H9 (cell line): ENCODE measurements at regions not wholly inside any gene's neighbourhood (a gene's known extent, or its start where the extent isn't known, plus 50 kb on each side); places are given as distances from the start of the nearest gene placed in this dataset.

Experiments used
- DNase-seq: peaks from one replicate; pipeline ENCODE4 v3.0.0-alpha.2; 2017
- H2AFZ ChIP-seq: one replicate; pipeline ENCODE4 v1.6.1; 2013; ENCODE audit warnings: mild to moderate bottlenecking, low read length, control low read depth, moderate library complexity
- H2AK5ac ChIP-seq: 2 replicates; pipeline ENCODE4 v1.6.1; 2013; ENCODE audit warnings: low read length, control low read depth, mixed read lengths; ENCODE audit not compliant: insufficient read length
- H2BK120ac ChIP-seq: one replicate; pipeline ENCODE4 v1.6.1; 2013; ENCODE audit warnings: low read depth, mild to moderate bottlenecking, low read length, control low read depth, inconsistent platforms; ENCODE audit not compliant: poor library complexity, severe bottlenecking
- H2BK12ac ChIP-seq: 2 replicates; pipeline ENCODE4 v1.6.1; 2013; ENCODE audit warnings: low read length, control low read depth, mixed read lengths, low read depth; ENCODE audit not compliant: insufficient read length
- H2BK15ac ChIP-seq: 2 replicates; pipeline ENCODE4 v1.6.1; 2013; ENCODE audit warnings: low read depth, low read length, control low read depth
- H2BK20ac ChIP-seq: one replicate; pipeline ENCODE4 v1.6.1; 2013; ENCODE audit warnings: low read depth, mild to moderate bottlenecking, low read length, control low read depth, inconsistent platforms; ENCODE audit not compliant: poor library complexity, severe bottlenecking
- H2BK5ac ChIP-seq: 2 replicates; pipeline ENCODE4 v1.6.1; 2013; ENCODE audit warnings: low read length, control low read depth, mixed read lengths; ENCODE audit not compliant: insufficient read length
- H3K14ac ChIP-seq: 2 replicates; pipeline ENCODE4 v1.6.1; 2013; ENCODE audit warnings: low read length, control low read depth; ENCODE audit not compliant: insufficient read depth
- H3K18ac ChIP-seq: 2 replicates; pipeline ENCODE4 v1.6.1; 2013; ENCODE audit warnings: low read depth, mild to moderate bottlenecking, mixed read lengths, low read length, control low read depth; ENCODE audit not compliant: insufficient read length
- H3K23ac ChIP-seq: 2 replicates; pipeline ENCODE4 v1.6.1; 2013; ENCODE audit warnings: low read length, control low read depth, mixed read lengths, low read depth; ENCODE audit not compliant: insufficient read length
- H3K23me2 ChIP-seq: 2 replicates; pipeline ENCODE4 v1.6.1; 2013; ENCODE audit warnings: low read depth, mild to moderate bottlenecking, mixed read lengths, low read length, control low read depth; ENCODE audit not compliant: insufficient read length, poor library complexity, severe bottlenecking
- H3K27ac ChIP-seq: 2 replicates; pipeline ENCODE4 v1.5.1; 2013; ENCODE audit warnings: low read length, control low read depth, mixed read lengths, low read depth; ENCODE audit not compliant: insufficient read length
- H3K27me3 ChIP-seq: 2 replicates; pipeline ENCODE4 v1.6.1; 2013; ENCODE audit warnings: low read length, control low read depth, inconsistent platforms; ENCODE audit not compliant: insufficient read depth
- H3K4ac ChIP-seq: 2 replicates; pipeline ENCODE4 v1.6.1; 2013; ENCODE audit warnings: low read depth, mild to moderate bottlenecking, control low read depth, inconsistent platforms, low read length, moderate library complexity
- H3K4me1 ChIP-seq: 2 replicates; pipeline ENCODE4 v1.6.1; 2013; ENCODE audit warnings: low read length, control low read depth, inconsistent platforms; ENCODE audit not compliant: insufficient read depth
- H3K4me2 ChIP-seq: 2 replicates; pipeline ENCODE4 v1.6.1; 2013; ENCODE audit warnings: low read length, control low read depth, mixed read lengths; ENCODE audit not compliant: insufficient read length, insufficient read depth
- H3K56ac ChIP-seq: 2 replicates; pipeline ENCODE4 v1.6.1; 2013; ENCODE audit warnings: low read depth, mild to moderate bottlenecking, mixed read lengths, low read length, control low read depth; ENCODE audit not compliant: insufficient read length
- H3K79me1 ChIP-seq: 2 replicates; pipeline ENCODE4 v1.6.1; 2013; ENCODE audit warnings: low read depth, mild to moderate bottlenecking, moderate library complexity, low read length, control low read depth, inconsistent platforms; ENCODE audit not compliant: insufficient read depth, poor library complexity, severe bottlenecking
- H3K79me2 ChIP-seq: 2 replicates; pipeline ENCODE4 v1.6.1; 2013; ENCODE audit warnings: low read length, control low read depth, inconsistent platforms; ENCODE audit not compliant: insufficient read depth
- H3K9ac ChIP-seq: 2 replicates; pipeline ENCODE4 v1.6.1; 2013; ENCODE audit warnings: low read length, control low read depth, mixed read lengths; ENCODE audit not compliant: insufficient read length; ENCODE audit errors: extremely low read depth
- H3K9me3 ChIP-seq: one replicate; pipeline ENCODE4 v1.6.1; 2013; ENCODE audit warnings: low read depth, low read length, inconsistent platforms; ENCODE audit not compliant: control insufficient read depth
- H3T11ph ChIP-seq: one replicate; pipeline ENCODE4 v1.6.1; 2013; ENCODE audit warnings: mild to moderate bottlenecking, low read length, control low read depth, inconsistent platforms
- H4K20me1 ChIP-seq: one replicate; pipeline ENCODE4 v1.6.1; 2013; ENCODE audit not compliant: control insufficient read depth, insufficient read length, insufficient read depth
- H4K5ac ChIP-seq: 2 replicates; pipeline ENCODE4 v1.6.1; 2013; ENCODE audit warnings: low read depth, mild to moderate bottlenecking, mixed read lengths, low read length, control low read depth; ENCODE audit not compliant: insufficient read length
- H4K8ac ChIP-seq: replicated peaks from 2 replicates; pipeline ENCODE4 v1.6.1; 2013; ENCODE audit warnings: low read length, control low read depth, mixed read lengths, low read depth; ENCODE audit not compliant: insufficient read length
- H4K91ac ChIP-seq: 2 replicates; pipeline ENCODE4 v1.6.1; 2013; ENCODE audit warnings: low read depth, mild to moderate bottlenecking, moderate library complexity, mixed read lengths, low read length, control low read depth; ENCODE audit not compliant: insufficient read length
- H3K27ac Mint-ChIP-seq, 3 experiments: 2 replicates in 2 of 3; 3 replicates in 1 of 3; pipeline ENCODE4 v1.8.0; 2020 to 2021; ENCODE audit warnings: mixed read lengths in 3 of 3, mild to moderate bottlenecking in 1 of 3, moderate library complexity in 1 of 3
- H3K27me3 Mint-ChIP-seq: 2 replicates; pipeline ENCODE4 v1.8.0; 2021; ENCODE audit warnings: low read depth, mild to moderate bottlenecking, moderate library complexity, mixed read lengths
- H3K36me3 Mint-ChIP-seq, 3 experiments: 2 replicates in 2 of 3; 3 replicates in 1 of 3; pipeline ENCODE4 v1.8.0; 2020 to 2021; ENCODE audit warnings: low read depth in 3 of 3, mixed read lengths in 3 of 3; ENCODE audit not compliant: insufficient read depth in 1 of 3
- H3K4me1 Mint-ChIP-seq, 2 experiments: 2 replicates each; pipeline ENCODE4 v1.8.0; 2020; ENCODE audit warnings: mixed read lengths in 2 of 2
- H3K4me3 Mint-ChIP-seq, 2 experiments: 2 replicates in 1 of 2; 3 replicates in 1 of 2; pipeline ENCODE4 v1.8.0; 2020 to 2021; ENCODE audit warnings: mild to moderate bottlenecking in 2 of 2, mixed read lengths in 2 of 2, moderate library complexity in 1 of 2
- H3K9me3 Mint-ChIP-seq, 2 experiments: 2 replicates in 1 of 2; 3 replicates in 1 of 2; pipeline ENCODE4 v1.8.0; 2020; ENCODE audit warnings: mild to moderate bottlenecking in 2 of 2, mixed read lengths in 2 of 2, moderate library complexity in 1 of 2
- CTCF ChIP-seq: fragments of 200-600 bp; sonication (generic); conservative IDR thresholded peaks from 3 replicates; pipeline ENCODE4 v1.8.0; 2021; ENCODE audit warnings: antibody characterized with exemption, mild to moderate bottlenecking
- WGBS: extraction: QIAGEN DNeasy Blood & Tissue Kit; methylation state at CpG from one replicate; pipeline ENCODE4 v1.1.7; 2013; ENCODE audit warnings: missing lambda C conversion rate, low lambda C conversion rate, mixed read lengths; ENCODE audit not compliant: insufficient read length; ENCODE audit errors: extremely low coverage; 5-methylcytosine and 5-hydroxymethylcytosine counted together

GRCh38 chr20:63138855-63139341, 77.0 kb downstream of the YTHDF1 start:
- Histone ChIP-seq H3K4ac (no peak overlapping the region), H2BK20ac (no peak overlapping the region), H3K9ac (no peak overlapping the region), H3K4me2 (no peak overlapping the region), H4K5ac (no peak overlapping the region), H3K79me1 (no peaks in the 10 kb centered on the region), H3K23me2 (no peaks in the 10 kb centered on the region), H3K9me3 (no peaks in the 10 kb centered on the region), H2BK12ac (no peak overlapping the region), H4K20me1 (no peaks in the 10 kb centered on the region), H2AK5ac (no peak overlapping the region), H4K8ac (no peak overlapping the region), H3K27ac (no peak overlapping the region), H3K27me3 (no peaks in the 10 kb centered on the region; the same call in 1 of the 2 replicates), H2BK120ac (no peak overlapping the region), H3K18ac (no peak overlapping the region), H3K4me1 (peaks cover 3% of the 10 kb centered on the region; the same call in 1 of the 2 replicates), H3K14ac (no peak overlapping the region), H3T11ph (no peak overlapping the region), H3K23ac (no peak overlapping the region), H3K79me2 (no peaks in the 10 kb centered on the region), H2BK5ac (no peak overlapping the region), H4K91ac (no peak overlapping the region), H2BK15ac (no peak overlapping the region), H3K56ac (no peak overlapping the region), H2AFZ (no peak overlapping the region)
- Mint-ChIP-seq H3K9me3 (peaks cover 0 to 7% of the 10 kb centered on the region in 2 experiments; a peak in 1 of 5 replicates), H3K36me3 (peaks cover 0 to 7% (median 0%) of the 10 kb centered on the region in 3 experiments; a peak in 2 of 7 replicates), H3K4me3 (no peak overlapping the region), H3K27ac (no peak overlapping the region; a peak in 1 of 7 replicates), H3K4me1 (peaks cover 6 to 12% of the 10 kb centered on the region in 2 experiments; a peak in 3 of 4 replicates), H3K27me3 (peaks cover 18% of the 10 kb centered on the region)
- WGBS: no CpG with 5 or more reads among the region's 22 CpGs
- no peak for TF ChIP-seq CTCF
- no peak for DNase-seq
